ENCODE measurements at regions not wholly inside any gene's neighbourhood (a gene's known extent, or its start where the extent isn't known, plus 50 kb on each side); places are given as distances from the start of the nearest gene placed in this dataset.

DNA sequence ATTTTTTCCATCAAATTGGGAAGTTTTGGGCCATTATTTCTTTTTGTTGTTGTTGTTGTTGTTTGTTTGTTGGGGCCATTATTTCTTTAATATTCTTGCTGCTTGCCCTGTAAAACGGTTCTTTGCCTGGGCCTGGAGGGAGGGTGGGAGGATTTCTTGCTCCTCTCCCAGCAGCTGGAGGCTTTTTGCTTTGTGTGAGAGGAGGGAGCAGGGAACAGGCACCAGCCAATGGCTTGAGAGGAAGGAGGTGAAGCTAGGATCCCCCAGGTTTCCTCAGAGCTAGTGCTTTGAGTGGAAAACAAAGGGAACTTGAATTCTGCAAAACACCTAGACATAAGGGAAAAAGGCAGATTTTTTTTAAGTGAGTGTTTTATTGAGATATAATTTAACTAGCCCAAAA lies 61.2 kb upstream of the DNAJC19 start:
- no peak overlapping the region for H3K56ac ChIP-seq (replicated peaks; ENCODE audit: insufficient read length, low read depth, low read length)
- H2BK120ac ChIP-seq (replicated peaks; ENCODE audit: low read depth, low read length) = no peak overlapping the region
- no peak overlapping the region for H2BK15ac ChIP-seq (ENCODE audit: low read length)
- no peak overlapping the region for H3K4me3 ChIP-seq (ENCODE audit: extremely low read depth in 1 of 4, insufficient read depth in 2 of 4, low read depth in 3 of 4, low read length in 4 of 4)
- no peak overlapping the region for H3K23ac ChIP-seq (ENCODE audit: insufficient read length)
- DNase-seq (ENCODE audit: low read depth in 1 of 2, low spot score in 2 of 2) (no peak), FAIRE-seq (no peak)
- ChIA-PET POLR2A (ENCODE audit: partially characterized antibody) (no interaction called here), CTCF (ENCODE audit: partially characterized antibody) (no interaction called here)
- no peaks in the 10 kb centered on the region for H3K23me2 ChIP-seq (ENCODE audit: low read depth, low read length)
- H3K4me1 ChIP-seq (replicated peaks in 1 of 4; ENCODE audit: control insufficient read depth in 3 of 4, insufficient read depth in 4 of 4, low read length in 3 of 4) = no peaks in the 10 kb centered on the region
- H3K9me3 ChIP-seq (ENCODE audit: insufficient read depth in 2 of 2, low read depth in 1 of 2, low read length in 1 of 2) = peaks cover 15 to 16% of the 10 kb centered on the region in 2 experiments; a peak in 3 of 4 replicates
- H4K91ac ChIP-seq (replicated peaks; ENCODE audit: insufficient read length, low read length) = no peak overlapping the region
- H2AFZ ChIP-seq (ENCODE audit: low read length) = no peak overlapping the region
- WGBS, 2 experiments (ENCODE audit: extremely low coverage in 1 of 2, insufficient coverage in 1 of 2, insufficient read length in 1 of 2, insufficient replicate concordance in 2 of 2, low coverage in 1 of 2, low lambda C conversion rate in 2 of 2, missing lambda C conversion rate in 1 of 2) = 58% methylated on average over 1 of the region's 1 CpG; no CpG with 5 or more reads in 1 of the 2 experiments
- no peak overlapping the region for H2BK20ac ChIP-seq (ENCODE audit: low read length)
- no peaks in the 10 kb centered on the region for H3K27me3 ChIP-seq (replicated peaks in 1 of 4; ENCODE audit: control insufficient read depth in 3 of 4, extremely low read depth in 1 of 4, insufficient read depth in 3 of 4, low read length in 3 of 4)
- H3K36me3 ChIP-seq (ENCODE audit: control insufficient read depth in 2 of 4, insufficient read depth in 4 of 4, low read length in 3 of 4) = no peaks in the 10 kb centered on the region; a peak in 1 of 8 replicates
- no peaks in the 10 kb centered on the region for H3K79me1 ChIP-seq (ENCODE audit: low read depth, low read length)
- no peak overlapping the region for H2BK5ac ChIP-seq (ENCODE audit: low read depth, low read length)
- no peak overlapping the region for H3K4me2 ChIP-seq (ENCODE audit: insufficient read depth in 1 of 2, low read depth in 2 of 2, low read length in 2 of 2)
- no peaks in the 10 kb centered on the region for H4K20me1 ChIP-seq (replicated peaks in 1 of 2; ENCODE audit: control insufficient read depth in 1 of 2, insufficient read depth in 2 of 2, low read length in 2 of 2)
- H3K9ac ChIP-seq (replicated peaks in 1 of 4; ENCODE audit: extremely low read depth in 1 of 4, low read depth in 3 of 4, low read length in 3 of 4) = no peak overlapping the region
- TF ChIP-seq RAD21 (IDR thresholded peaks at IDR 0.05 in 1 of 2, conservative IDR thresholded peaks at IDR 0.05 in 1 of 2; ENCODE audit: low read depth in 2 of 2, low read length in 2 of 2) = no peak
- no peak for TF ChIP-seq CTBP2 (IDR thresholded peaks at IDR 0.05; ENCODE audit: borderline replicate concordance, insufficient read depth, insufficient read length, low read length)
- TF ChIP-seq PHF8 (conservative IDR thresholded peaks at IDR 0.05; ENCODE audit: low read depth, low read length) = no peak
- TF ChIP-seq SIRT6 (IDR thresholded peaks at IDR 0.05; ENCODE audit: low read length) = no peak
- no peak for TF ChIP-seq TCF12 (IDR thresholded peaks at IDR 0.05; ENCODE audit: low read depth, low read length)
- no peak for TF ChIP-seq EP300 (IDR thresholded peaks at IDR 0.05; ENCODE audit: borderline replicate concordance in 1 of 2, low read depth in 2 of 2, low read length in 2 of 2)
- no peak for TF ChIP-seq GTF2F1 (IDR thresholded peaks at IDR 0.05; ENCODE audit: borderline replicate concordance, low read depth, low read length)
- TF ChIP-seq SUZ12 (IDR thresholded peaks at IDR 0.05; ENCODE audit: low read length) = no peak
- TF ChIP-seq SAP30 (IDR thresholded peaks at IDR 0.05; ENCODE audit: insufficient read depth, insufficient replicate concordance, low read length) = no peak
- no peak for TF ChIP-seq POLR2AphosphoS5 (IDR thresholded peaks at IDR 0.05; ENCODE audit: low read depth, low read length)
- no peak for TF ChIP-seq SP2 (IDR thresholded peaks at IDR 0.05; ENCODE audit: low read length)
- no peak for TF ChIP-seq NANOG (IDR thresholded peaks at IDR 0.05; ENCODE audit: insufficient read depth, low read depth, low read length, poor library complexity, severe bottlenecking)
- H3K4ac ChIP-seq (replicated peaks; ENCODE audit: insufficient read length, low read depth, low read length) = no peak overlapping the region
- H3K79me2 ChIP-seq (ENCODE audit: control insufficient read depth in 1 of 2, insufficient read depth in 2 of 2, low read length in 2 of 2) = no peaks in the 10 kb centered on the region
- no peak overlapping the region for H3K18ac ChIP-seq (ENCODE audit: extremely low read depth, low read length)
- no peak overlapping the region for H4K5ac ChIP-seq (ENCODE audit: insufficient read length, low read depth, low read length)
- H3K14ac ChIP-seq (ENCODE audit: insufficient read length) = no peak overlapping the region
- no peak overlapping the region for H2BK12ac ChIP-seq (ENCODE audit: low read depth, low read length)
- no peak overlapping the region for H2AK5ac ChIP-seq (ENCODE audit: low read depth, low read length)
- no peak overlapping the region for H3K27ac ChIP-seq (ENCODE audit: low read depth, low read length)
- H4K8ac ChIP-seq (ENCODE audit: extremely low read depth, insufficient read depth, low read length) = no peak overlapping the region
